WTC11 (cell line): ENCODE measurements at regions not wholly inside any gene's neighbourhood (a gene's known extent, or its start where the extent isn't known, plus 50 kb on each side); places are given as distances from the start of the nearest gene placed in this dataset.

Source experiments
- ATAC-seq: fragments of 200-7000 bp; cut with Tn5 transposase; 2 replicates; pipeline ENCODE4 v1.10.0; 2021; ENCODE audit warnings: mild to moderate bottlenecking, moderate library complexity
- CTCF ChIA-PET: fragments of 300-600 bp; sonication (Branson Sonifier 250); formaldehyde crosslinking; loops from one replicate; lab custom pipeline; 2021; ENCODE audit warnings: antibody characterized with exemption; lab: Charles Lee
- POLR2A ChIA-PET: fragments of 350-600 bp; sonication (Branson Sonifier 250); formaldehyde crosslinking; loops from one replicate; lab custom pipeline; 2021; ENCODE audit warnings: antibody characterized with exemption; lab: Charles Lee
- DNase-seq: peaks from one replicate; pipeline ENCODE4 v3.0.0; 2021; ENCODE audit warnings: low spot score
- H3K27ac Mint-ChIP-seq: 2 replicates; pipeline ENCODE4 v1.8.0; 2021; ENCODE audit warnings: mixed read lengths
- H3K27me3 Mint-ChIP-seq: 2 replicates; pipeline ENCODE4 v1.8.0; 2021; ENCODE audit warnings: low read depth, mild to moderate bottlenecking, moderate library complexity, mixed read lengths
- H3K36me3 Mint-ChIP-seq: 2 replicates; pipeline ENCODE4 v1.8.0; 2021; ENCODE audit warnings: mixed read lengths
- H3K4me1 Mint-ChIP-seq: 2 replicates; pipeline ENCODE4 v1.8.0; 2022; ENCODE audit warnings: mixed read lengths
- H3K4me3 Mint-ChIP-seq: 2 replicates; pipeline ENCODE4 v1.8.0; 2021; ENCODE audit warnings: mild to moderate bottlenecking, moderate library complexity, mixed read lengths
- H3K9me3 Mint-ChIP-seq: 2 replicates; pipeline ENCODE4 v1.8.0; 2021; ENCODE audit warnings: mixed read lengths
- ATF3 ChIP-seq: sonication (generic); formaldehyde crosslinking; conservative IDR thresholded peaks from 2 replicates; pipeline ENCODE4 v1.8.1; 2022; ENCODE audit warnings: mild to moderate bottlenecking, missing genetic modification reagents
- CBFB ChIP-seq: sonication (generic); formaldehyde crosslinking; IDR thresholded peaks from 2 replicates; pipeline ENCODE4 v1.8.1; 2022; ENCODE audit warnings: mild to moderate bottlenecking, low read depth, missing genetic modification reagents
- CTCF ChIP-seq: fragments of 200-600 bp; IDR thresholded peaks from 2 replicates; pipeline ENCODE4 v1.8.0; 2022; ENCODE audit warnings: antibody characterized with exemption
- E2F1 ChIP-seq: sonication (generic); formaldehyde crosslinking; IDR thresholded peaks from 2 replicates; pipeline ENCODE4 v1.8.0; 2022; ENCODE audit warnings: mild to moderate bottlenecking, missing genetic modification reagents
- E2F4 ChIP-seq: sonication (generic); formaldehyde crosslinking; IDR thresholded peaks from 2 replicates; pipeline ENCODE4 v1.8.1; 2022; ENCODE audit warnings: low read depth, mild to moderate bottlenecking, moderate library complexity, missing genetic modification reagents, borderline replicate concordance
- ESRRA ChIP-seq: sonication (generic); formaldehyde crosslinking; IDR thresholded peaks from 2 replicates; pipeline ENCODE4 v1.8.1; 2022; ENCODE audit warnings: mild to moderate bottlenecking, missing genetic modification reagents, borderline replicate concordance
- ETV6 ChIP-seq: sonication (generic); formaldehyde crosslinking; IDR thresholded peaks from 2 replicates; pipeline ENCODE4 v1.8.1; 2022; ENCODE audit warnings: mild to moderate bottlenecking, missing genetic modification reagents
- NFYB ChIP-seq: sonication (generic); formaldehyde crosslinking; conservative IDR thresholded peaks from 2 replicates; pipeline ENCODE4 v1.8.0; 2022; ENCODE audit warnings: low read depth, missing genetic modification reagents
- NR1H2 ChIP-seq: sonication (generic); formaldehyde crosslinking; IDR thresholded peaks from 2 replicates; pipeline ENCODE4 v1.9.0; 2021; ENCODE audit warnings: mild to moderate bottlenecking, moderate library complexity, missing genetic modification reagents
- NR2C2 ChIP-seq: sonication (generic); formaldehyde crosslinking; IDR thresholded peaks from 2 replicates; pipeline ENCODE4 v1.8.0; 2022; ENCODE audit warnings: mild to moderate bottlenecking, missing genetic modification reagents
- NR3C1 ChIP-seq: sonication (generic); formaldehyde crosslinking; conservative IDR thresholded peaks from 2 replicates; pipeline ENCODE4 v1.8.1; 2023; ENCODE audit warnings: low read depth, mild to moderate bottlenecking, missing genetic modification reagents
- PRDM15 ChIP-seq: sonication (generic); formaldehyde crosslinking; IDR thresholded peaks from 2 replicates; pipeline ENCODE4 v1.8.0; 2022; ENCODE audit warnings: missing genetic modification reagents
- ZNF138 ChIP-seq: sonication (generic); formaldehyde crosslinking; conservative IDR thresholded peaks from 2 replicates; pipeline ENCODE4 v1.8.1; 2022; ENCODE audit warnings: mild to moderate bottlenecking, moderate library complexity, missing genetic modification reagents
- ZNF232 ChIP-seq: sonication (generic); formaldehyde crosslinking; IDR thresholded peaks from 2 replicates; pipeline ENCODE4 v1.8.0; 2022; ENCODE audit warnings: mild to moderate bottlenecking, missing genetic modification reagents
- TF ChIP-seq, protein P1 (sequence below): sonication (generic); formaldehyde crosslinking; IDR thresholded peaks from 2 replicates; pipeline ENCODE4 v1.8.0; 2023; ENCODE audit warnings: missing genetic modification reagents, mild to moderate bottlenecking, borderline replicate concordance

GRCh38 chr10:11682851-11683250, 59.3 kb upstream of the ECHDC3 start (continued):
- no peak for TF ChIP-seq PRDM15 (CRISPR knock-in tag)
- TF ChIP-seq NR3C1: no peak
- no peak for TF ChIP-seq E2F4 (CRISPR knock-in tag)
- TF ChIP-seq, protein P1, sequence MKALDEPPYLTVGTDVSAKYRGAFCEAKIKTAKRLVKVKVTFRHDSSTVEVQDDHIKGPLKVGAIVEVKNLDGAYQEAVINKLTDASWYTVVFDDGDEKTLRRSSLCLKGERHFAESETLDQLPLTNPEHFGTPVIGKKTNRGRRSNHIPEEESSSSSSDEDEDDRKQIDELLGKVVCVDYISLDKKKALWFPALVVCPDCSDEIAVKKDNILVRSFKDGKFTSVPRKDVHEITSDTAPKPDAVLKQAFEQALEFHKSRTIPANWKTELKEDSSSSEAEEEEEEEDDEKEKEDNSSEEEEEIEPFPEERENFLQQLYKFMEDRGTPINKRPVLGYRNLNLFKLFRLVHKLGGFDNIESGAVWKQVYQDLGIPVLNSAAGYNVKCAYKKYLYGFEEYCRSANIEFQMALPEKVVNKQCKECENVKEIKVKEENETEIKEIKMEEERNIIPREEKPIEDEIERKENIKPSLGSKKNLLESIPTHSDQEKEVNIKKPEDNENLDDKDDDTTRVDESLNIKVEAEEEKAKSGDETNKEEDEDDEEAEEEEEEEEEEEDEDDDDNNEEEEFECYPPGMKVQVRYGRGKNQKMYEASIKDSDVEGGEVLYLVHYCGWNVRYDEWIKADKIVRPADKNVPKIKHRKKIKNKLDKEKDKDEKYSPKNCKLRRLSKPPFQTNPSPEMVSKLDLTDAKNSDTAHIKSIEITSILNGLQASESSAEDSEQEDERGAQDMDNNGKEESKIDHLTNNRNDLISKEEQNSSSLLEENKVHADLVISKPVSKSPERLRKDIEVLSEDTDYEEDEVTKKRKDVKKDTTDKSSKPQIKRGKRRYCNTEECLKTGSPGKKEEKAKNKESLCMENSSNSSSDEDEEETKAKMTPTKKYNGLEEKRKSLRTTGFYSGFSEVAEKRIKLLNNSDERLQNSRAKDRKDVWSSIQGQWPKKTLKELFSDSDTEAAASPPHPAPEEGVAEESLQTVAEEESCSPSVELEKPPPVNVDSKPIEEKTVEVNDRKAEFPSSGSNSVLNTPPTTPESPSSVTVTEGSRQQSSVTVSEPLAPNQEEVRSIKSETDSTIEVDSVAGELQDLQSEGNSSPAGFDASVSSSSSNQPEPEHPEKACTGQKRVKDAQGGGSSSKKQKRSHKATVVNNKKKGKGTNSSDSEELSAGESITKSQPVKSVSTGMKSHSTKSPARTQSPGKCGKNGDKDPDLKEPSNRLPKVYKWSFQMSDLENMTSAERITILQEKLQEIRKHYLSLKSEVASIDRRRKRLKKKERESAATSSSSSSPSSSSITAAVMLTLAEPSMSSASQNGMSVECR (CRISPR knock-in tag): no peak
- TF ChIP-seq ZNF232: no peak
- TF ChIP-seq NR1H2 (CRISPR knock-in tag): no peak
- TF ChIP-seq ESRRA (CRISPR knock-in tag): no peak
- TF ChIP-seq NR2C2: no peak

DNA sequence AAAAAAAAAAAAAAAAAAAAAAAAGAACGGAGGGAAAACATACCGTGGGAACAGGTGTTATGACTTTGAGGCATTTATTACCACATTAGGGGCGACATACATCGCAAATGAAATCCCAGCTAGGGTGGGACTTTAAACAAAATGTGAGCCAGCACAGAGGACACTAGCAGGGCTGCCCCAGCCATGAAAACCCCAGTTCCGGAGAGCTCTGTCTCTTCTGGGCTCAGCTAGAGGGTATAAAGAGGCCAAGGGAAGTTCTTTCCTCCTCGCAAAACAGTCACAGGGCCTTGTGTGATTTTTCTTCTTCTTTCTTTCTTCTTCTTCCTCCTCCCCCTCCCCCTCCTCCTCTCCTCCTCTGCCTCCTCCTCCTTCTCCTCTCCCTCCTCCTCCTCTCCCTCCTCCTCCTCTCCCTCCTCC, 59.9 kb upstream of the ECHDC3 start:
- CTCF ChIA-PET: interaction anchor here (0.6 to 0.7 kb wide), 2 partner anchors 157 to 416 kb away, joined by 3 to 4 read pairs; no protein-coding TSS in a partner anchor
- no peaks in the 10 kb centered on the region for H3K27me3 Mint-ChIP-seq
- POLR2A ChIA-PET: no interaction called here
- DNase-seq (no peak), ATAC-seq (no peak)
- H3K4me1 Mint-ChIP-seq: peaks cover 12% of the 10 kb centered on the region
- no peak overlapping the region for H3K27ac Mint-ChIP-seq
- H3K9me3 Mint-ChIP-seq: no peaks in the 10 kb centered on the region
- TF ChIP-seq E2F1 (CRISPR knock-in tag) (no peak), ATF3 (CRISPR knock-in tag) (no peak), ZNF138 (CRISPR knock-in tag) (no peak)
- TF ChIP-seq, all 79 proteins: peak for 0
- Mint-ChIP-seq H3K36me3 (no peaks in the 10 kb centered on the region), H3K4me3 (no peak overlapping the region)

DNA sequence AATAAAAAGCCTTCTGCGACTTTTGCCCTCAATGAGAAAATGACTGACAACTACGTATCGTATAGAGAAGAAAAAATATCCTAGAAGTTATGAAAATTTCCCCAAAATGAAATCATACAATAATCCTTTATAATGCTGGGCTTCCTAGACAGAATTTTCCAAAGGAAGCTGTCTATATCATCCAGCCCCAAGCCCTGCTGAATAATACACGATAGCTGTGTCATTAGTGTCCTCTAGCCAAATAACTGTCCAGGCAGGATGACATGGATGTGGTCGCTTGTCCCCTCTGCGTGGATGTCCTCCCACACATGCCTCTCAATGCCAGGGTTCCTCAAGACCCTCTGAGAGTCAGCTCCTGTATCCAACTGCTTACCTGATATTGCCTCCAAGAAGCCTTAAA, 61.7 kb upstream of the ECHDC3 start:
- no peaks in the 10 kb centered on the region for H3K9me3 Mint-ChIP-seq

More for the DNA sequence above, 61.7 kb upstream of the ECHDC3 start:
- DNase-seq: no peak
- no peak overlapping the region for H3K4me3 Mint-ChIP-seq
- H3K27me3 Mint-ChIP-seq: no peaks in the 10 kb centered on the region
- POLR2A ChIA-PET: no interaction called here
- CTCF ChIA-PET: no interaction called here
- no peak for TF ChIP-seq CBFB (CRISPR knock-in tag)
- TF ChIP-seq ETV6 (CRISPR knock-in tag): no peak
- no peak for TF ChIP-seq CTCF
- TF ChIP-seq NFYB (CRISPR knock-in tag): no peak
- no peak overlapping the region for H3K27ac Mint-ChIP-seq
- H3K4me1 Mint-ChIP-seq: peaks cover 9% of the 10 kb centered on the region
- ATAC-seq: no peak
- H3K36me3 Mint-ChIP-seq: no peaks in the 10 kb centered on the region
